ENCODE measurements at regions not wholly inside any gene's neighbourhood (a gene's known extent, or its start where the extent isn't known, plus 50 kb on each side); places are given as distances from the start of the nearest gene placed in this dataset.

- H3K27ac ChIP-seq = no peak overlapping the region
- intact Hi-C loops (cut with DNase I) = no loop called here
- TF ChIP-seq CTCF (IDR thresholded peaks at IDR 0.05) = no peak
- ATAC-seq = no peak
- no peak overlapping the region for H3K4me3 ChIP-seq
- H3K36me3 ChIP-seq (ENCODE audit: insufficient read depth in 1 of 2, low read depth in 1 of 2) = no peaks in the 10 kb centered on the region
- H3K9me3 ChIP-seq = no peaks in the 10 kb centered on the region
- no peaks in the 10 kb centered on the region for H3K4me1 ChIP-seq
- peaks cover 0 to 16% (median 5%) of the 10 kb centered on the region in 3 donors for H3K27me3 ChIP-seq (ENCODE audit: insufficient read depth in 3 of 3, low read length in 2 of 3)
- no peak for DNase-seq
- 89 to 97% (median 96%) methylated on average over 1 of the region's 1 CpG for WGBS, 3 donors
Measured at GRCh38 chr17:73974536-73974935, 228.9 kb upstream of the RPL38 start.

- no peak for TF ChIP-seq CTCF (IDR thresholded peaks at IDR 0.05)
- Histone ChIP-seq H3K27me3 (ENCODE audit: insufficient read depth in 3 of 3, low read length in 2 of 3) (peaks cover 0 to 16% (median 5%) of the 10 kb centered on the region in 3 donors), H3K9me3 (no peaks in the 10 kb centered on the region), H3K4me1 (no peaks in the 10 kb centered on the region), H3K36me3 (ENCODE audit: insufficient read depth in 1 of 2, low read depth in 1 of 2) (no peaks in the 10 kb centered on the region), H3K27ac (no peak overlapping the region), H3K4me3 (no peak overlapping the region)
- ATAC-seq (no peak), DNase-seq (no peak)
- intact Hi-C loops (cut with DNase I) = no loop called here
- WGBS, 3 donors = 53 to 75% (median 67%) methylated on average over 1 of the region's 1 CpG
Measured at GRCh38 chr17:73976147-73976546, 227.3 kb upstream of the RPL38 start.

DNA sequence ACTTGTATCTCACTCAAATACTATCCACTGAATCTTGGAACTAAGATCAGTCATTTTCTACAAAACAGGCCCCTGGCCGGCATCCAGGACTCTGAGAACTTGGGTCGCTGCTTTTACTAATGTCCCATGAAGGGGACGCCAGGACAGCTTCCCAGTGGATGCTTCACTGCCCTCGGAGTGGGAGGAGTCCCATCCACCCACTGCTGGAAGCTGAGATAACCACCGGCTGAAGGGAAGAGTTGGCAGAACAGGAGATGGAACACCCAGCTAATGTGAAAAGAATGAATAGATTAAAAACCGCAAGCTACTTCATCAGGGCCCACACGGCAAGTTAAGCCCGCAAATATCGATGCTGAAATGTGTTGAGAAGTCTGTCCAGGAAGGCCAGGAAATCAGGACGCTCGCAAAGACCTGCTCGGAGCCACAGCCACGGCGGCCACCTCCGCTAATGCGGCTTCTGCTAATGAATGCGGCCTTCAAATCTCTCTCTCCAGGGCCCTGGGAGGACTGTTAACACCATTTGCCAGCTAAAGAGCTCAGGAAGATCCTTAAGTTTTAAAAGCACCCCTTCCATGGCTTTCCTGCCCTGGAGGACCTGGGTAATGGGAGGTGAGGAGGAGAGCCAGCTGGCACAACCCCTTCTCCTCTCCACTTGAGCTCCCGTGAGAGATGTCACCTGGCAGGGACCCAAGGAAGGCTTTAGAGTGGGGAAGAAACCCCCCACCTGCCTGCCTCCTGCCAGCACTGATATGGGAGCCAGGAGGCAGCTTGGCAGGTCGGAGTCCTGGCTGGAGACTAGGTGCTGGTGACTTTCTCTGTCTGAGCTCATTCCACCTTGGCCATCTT, 226.6 kb upstream of the RPL38 start:
- WGBS, 3 donors = 28 to 45% (median 30%) methylated on average over 19 of the region's 19 CpGs
- intact Hi-C loops (cut with DNase I) = no loop called here
- ATAC-seq = no peak
- no peaks in the 10 kb centered on the region for H3K4me1 ChIP-seq
- DNase-seq = no peak
- H3K27ac ChIP-seq = no peak overlapping the region
- H3K27me3 ChIP-seq (ENCODE audit: insufficient read depth in 3 of 3, low read length in 2 of 3) = peaks cover 0 to 16% (median 5%) of the 10 kb centered on the region in 3 donors
- no peaks in the 10 kb centered on the region for H3K36me3 ChIP-seq (ENCODE audit: insufficient read depth in 1 of 2, low read depth in 1 of 2)
- H3K9me3 ChIP-seq = no peaks in the 10 kb centered on the region
- no peak for TF ChIP-seq CTCF (IDR thresholded peaks at IDR 0.05)
- H3K4me3 ChIP-seq = no peak overlapping the region

DNA sequence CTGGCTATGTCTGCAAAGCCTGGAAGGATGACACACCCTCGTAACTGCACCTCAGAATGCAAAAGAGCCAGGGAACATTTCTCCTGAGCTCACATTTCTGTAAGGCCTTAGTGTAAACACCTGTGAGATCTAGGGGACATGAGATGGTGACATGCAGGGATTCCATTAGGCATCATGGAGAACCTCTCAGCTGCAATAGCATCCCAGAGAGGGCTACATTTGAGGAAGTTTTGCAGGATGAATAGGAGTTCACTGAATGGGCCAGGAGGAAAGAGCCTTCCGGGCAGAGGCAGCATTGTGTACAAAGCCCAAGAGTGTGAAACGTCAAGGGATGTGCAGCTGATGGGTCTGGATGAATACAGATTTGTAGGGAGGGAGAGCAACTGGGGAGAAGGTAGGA, 223.0 kb upstream of the RPL38 start:
- H3K4me3 ChIP-seq = no peak overlapping the region
- intact Hi-C loops (cut with DNase I) = no loop called here
- H3K4me1 ChIP-seq = no peaks in the 10 kb centered on the region
- H3K27me3 ChIP-seq (ENCODE audit: insufficient read depth in 3 of 3, low read length in 2 of 3) = peaks cover 0 to 12% (median 5%) of the 10 kb centered on the region in 3 donors
- no peak for TF ChIP-seq CTCF (IDR thresholded peaks at IDR 0.05)
- DNase-seq (no peak), ATAC-seq (no peak)
- no peak overlapping the region for H3K27ac ChIP-seq
- no peaks in the 10 kb centered on the region for H3K36me3 ChIP-seq (ENCODE audit: insufficient read depth in 1 of 2, low read depth in 1 of 2)
- 74 to 83% (median 76%) methylated on average over 3 of the region's 3 CpGs for WGBS, 3 donors
- H3K9me3 ChIP-seq = no peaks in the 10 kb centered on the region

All from psoas muscle (tissue), 7 donors.